ENCODE measurements at regions not wholly inside any gene's neighbourhood (a gene's known extent, or its start where the extent isn't known, plus 50 kb on each side); places are given as distances from the start of the nearest gene placed in this dataset.

- no peak for DNase-seq
- intact Hi-C loops (cut with DNase I), result no loop called here
These were observed 327.3 kb downstream of the SIPA1L2 start for GRCh38 chr1:232302376-232303221.

GRCh38 chr1:232301246-232301645, 328.7 kb downstream of the SIPA1L2 start:
- no peak for DNase-seq
- intact Hi-C loops (cut with DNase I), result no loop called here

GRCh38 chr1:232300466-232300865, 329.5 kb downstream of the SIPA1L2 start:
- intact Hi-C loops (cut with DNase I), result no loop called here
- DNase-seq, result no peak

GRCh38 chr1:232296461-232296860, 333.5 kb downstream of the SIPA1L2 start:
- intact Hi-C loops (cut with DNase I), result no loop called here
- DNase-seq, result no peak

- intact Hi-C loops (cut with DNase I), result no loop called here
- DNase-seq, result no peak
These were observed 336.6 kb downstream of the SIPA1L2 start for GRCh38 chr1:232293361-232293760.

- no peak for DNase-seq
- intact Hi-C loops (cut with DNase I), result no loop called here
These were observed 337.1 kb downstream of the SIPA1L2 start for GRCh38 chr1:232292818-232293217.

GRCh38 chr1:232292239-232292638, 337.7 kb downstream of the SIPA1L2 start:
- no peak for DNase-seq
- intact Hi-C loops (cut with DNase I), result no loop called here

GRCh38 chr1:232291681-232292080, 338.3 kb downstream of the SIPA1L2 start:
- intact Hi-C loops (cut with DNase I), result no loop called here
- no peak for DNase-seq

- no peak for DNase-seq
- intact Hi-C loops (cut with DNase I), result no loop called here
These were observed 338.7 kb downstream of the SIPA1L2 start for GRCh38 chr1:232291261-232291660.

GRCh38 chr1:232290570-232290969, 339.4 kb downstream of the SIPA1L2 start:
- DNase-seq, result no peak
- intact Hi-C loops (cut with DNase I), result no loop called here

- no peak for DNase-seq
- intact Hi-C loops (cut with DNase I), result no loop called here
These were observed 342.0 kb downstream of the SIPA1L2 start for GRCh38 chr1:232287676-232288569.

GRCh38 chr1:232285138-232285537, 344.8 kb downstream of the SIPA1L2 start:
- intact Hi-C loops (cut with DNase I), result no loop called here
- no peak for DNase-seq

GRCh38 chr1:232283864-232284263, 346.1 kb downstream of the SIPA1L2 start:
- intact Hi-C loops (cut with DNase I), result no loop called here
- no peak for DNase-seq

GRCh38 chr1:232282498-232282897, 347.4 kb downstream of the SIPA1L2 start:
- no peak for DNase-seq
- intact Hi-C loops (cut with DNase I), result no loop called here

- no peak for DNase-seq
- intact Hi-C loops (cut with DNase I), result no loop called here
These were observed 349.0 kb downstream of the SIPA1L2 start for GRCh38 chr1:232280910-232281309.

GRCh38 chr1:232279909-232280400, 350.0 kb downstream of the SIPA1L2 start:
- intact Hi-C loops (cut with DNase I), result no loop called here

GRCh38 chr1:232278925-232279324, 351.0 kb downstream of the SIPA1L2 start:
- intact Hi-C loops (cut with DNase I), result no loop called here
- DNase-seq, result no peak

More at GRCh38 chr1:232279909-232280400, 350.0 kb downstream of the SIPA1L2 start:
- DNase-seq, result no peak

- no peak for DNase-seq
- intact Hi-C loops (cut with DNase I), result no loop called here
These were observed 353.3 kb downstream of the SIPA1L2 start for GRCh38 chr1:232276651-232277050.

- no peak for DNase-seq
These were observed 354.8 kb downstream of the SIPA1L2 start for GRCh38 chr1:232274999-232275710.

GRCh38 chr1:232274236-232274855, 355.6 kb downstream of the SIPA1L2 start:
- intact Hi-C loops (cut with DNase I), result no loop called here
- no peak for DNase-seq

More at GRCh38 chr1:232274999-232275710, 354.8 kb downstream of the SIPA1L2 start:
- intact Hi-C loops (cut with DNase I), result no loop called here
